ENCODE measurements at regions not wholly inside any gene's neighbourhood (a gene's known extent, or its start where the extent isn't known, plus 50 kb on each side); places are given as distances from the start of the nearest gene placed in this dataset.
"Not testable (repeated sequence)": the region's sequence is repeated elsewhere in the genome, so short reads cannot be mapped to it uniquely, and the experiment has no call there.

- no peak for DNase-seq
These were observed 484.0 kb upstream of the MAP2 start for GRCh38 chr2:208939852-208940251.

DNA sequence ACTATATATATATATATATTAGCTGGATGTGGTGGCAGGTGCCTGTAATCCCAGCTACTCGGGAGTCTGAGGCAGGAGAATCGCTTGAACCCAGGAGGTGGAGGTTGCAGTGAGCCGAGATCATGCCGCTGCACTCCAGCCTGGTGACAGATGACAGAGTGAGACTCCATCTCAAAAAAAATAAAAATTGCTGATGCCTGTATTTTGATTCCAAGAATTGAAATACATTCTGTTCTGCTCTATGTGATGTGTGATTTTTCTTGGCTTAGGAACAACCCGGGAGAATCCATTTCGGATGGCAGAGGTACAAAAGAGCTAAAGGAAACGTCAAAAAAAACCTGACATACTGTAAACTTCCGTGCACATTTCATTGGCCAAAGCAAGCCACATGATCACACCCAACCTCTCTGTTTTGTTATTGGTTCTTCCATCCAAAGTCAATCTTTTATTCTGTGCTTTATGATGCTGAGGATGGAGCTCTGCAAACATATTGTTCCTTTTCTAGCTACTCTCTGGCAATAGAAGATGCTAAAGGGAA is 478.1 kb upstream of the MAP2 start:
- DNase-seq: no peak

DNA sequence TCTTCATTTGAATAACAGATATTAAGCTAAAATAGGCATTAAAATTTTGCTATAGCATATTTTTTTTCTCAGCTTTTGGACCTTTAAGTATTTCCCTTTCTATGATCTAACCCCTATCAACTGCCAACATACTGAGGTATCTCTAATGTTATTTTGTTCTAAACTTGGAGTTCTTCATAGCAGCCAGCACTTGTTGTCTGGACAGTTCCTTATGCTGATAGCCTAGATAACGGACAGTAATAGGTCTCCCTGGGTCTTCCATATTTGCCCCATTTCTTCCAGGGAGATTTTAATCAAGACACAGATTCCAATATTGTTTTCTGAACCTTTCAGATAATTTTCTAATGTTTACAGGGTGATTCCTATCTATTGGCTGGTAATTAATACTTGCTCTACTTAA is 475.8 kb upstream of the MAP2 start:
- no peak for DNase-seq

DNA sequence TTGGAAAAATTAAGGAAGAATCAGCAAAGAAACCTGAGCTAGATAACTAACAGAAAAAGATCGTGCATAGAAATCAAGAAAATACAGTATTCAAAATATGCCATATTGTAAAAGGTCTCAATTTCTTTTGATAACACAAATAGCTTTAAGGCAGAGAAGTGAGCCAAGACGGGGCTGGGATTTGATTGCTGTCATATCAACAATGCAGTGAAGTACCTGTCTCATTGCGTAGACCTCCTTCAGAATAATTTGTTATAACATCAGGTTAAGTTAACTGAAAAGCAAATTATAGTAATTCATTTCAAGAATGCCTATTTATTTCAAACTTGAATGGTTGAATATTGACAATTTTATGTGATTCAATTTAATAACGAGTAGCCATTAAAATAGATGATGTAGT is 453.8 kb upstream of the MAP2 start:
- no peak for DNase-seq

DNA sequence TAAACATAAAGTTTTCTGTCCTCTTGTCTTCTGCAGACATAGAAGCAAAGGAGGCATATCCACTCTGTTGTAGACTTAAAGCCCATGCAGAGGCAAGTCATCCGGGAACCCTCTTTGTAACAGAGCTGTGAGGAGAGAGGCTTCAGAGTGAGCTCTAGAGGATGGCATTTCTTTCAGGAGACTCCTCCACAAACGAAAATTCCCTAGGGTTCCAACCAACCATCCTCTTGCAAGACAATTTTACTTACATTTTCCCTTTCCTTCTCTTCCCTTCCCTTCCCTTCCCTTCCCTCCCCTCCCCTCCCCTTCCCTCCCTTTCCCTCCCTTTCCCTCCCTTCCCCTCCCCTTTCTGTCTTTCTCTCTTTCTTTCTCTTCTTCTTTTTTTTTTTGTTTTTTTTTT is 446.3 kb upstream of the MAP2 start:
- no peak for DNase-seq

DNA sequence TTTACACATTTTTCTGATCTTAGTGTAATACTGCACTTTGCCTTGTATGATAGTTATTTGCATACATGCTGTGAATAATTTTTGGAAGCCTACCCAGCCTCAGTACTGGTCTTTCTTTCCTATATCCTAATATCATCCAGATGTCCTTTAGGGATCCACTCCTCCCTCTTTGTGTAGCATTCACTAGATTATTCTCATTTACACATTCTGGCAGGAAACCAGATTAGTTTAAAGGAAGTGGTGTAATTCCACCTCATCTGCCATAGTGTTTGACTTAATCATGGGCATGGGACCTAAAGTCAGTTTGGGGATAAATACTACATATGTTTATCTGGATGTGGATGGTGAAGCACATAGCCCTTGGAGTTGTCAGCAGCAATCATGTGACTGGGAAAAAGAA is 444.9 kb upstream of the MAP2 start:
- DNase-seq: no peak

- DNase-seq: no peak
These were observed 443.5 kb upstream of the MAP2 start for GRCh38 chr2:208980321-208980720.

DNA sequence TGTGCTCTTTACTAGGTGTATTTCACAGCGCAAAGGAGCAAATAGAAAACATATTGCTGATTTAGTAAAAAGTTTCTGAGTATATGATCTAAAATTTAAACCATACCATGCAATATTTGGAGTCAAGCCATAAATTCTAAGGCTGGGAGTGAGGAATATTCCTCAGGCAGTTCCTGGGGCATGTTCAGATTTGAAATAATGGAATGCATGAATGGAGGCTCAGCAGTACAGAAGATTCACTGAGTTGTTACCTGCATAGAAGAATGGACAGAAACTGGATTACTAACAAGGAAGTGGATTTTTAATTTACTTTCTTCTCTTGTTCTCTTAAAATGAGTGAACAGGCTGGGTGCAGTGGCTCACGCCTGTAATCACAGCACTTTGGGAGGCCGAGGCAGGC is 441.0 kb upstream of the MAP2 start:
- DNase-seq: no peak

- DNase-seq: no peak
These were observed 440.4 kb upstream of the MAP2 start for GRCh38 chr2:208983486-208983885.

DNA sequence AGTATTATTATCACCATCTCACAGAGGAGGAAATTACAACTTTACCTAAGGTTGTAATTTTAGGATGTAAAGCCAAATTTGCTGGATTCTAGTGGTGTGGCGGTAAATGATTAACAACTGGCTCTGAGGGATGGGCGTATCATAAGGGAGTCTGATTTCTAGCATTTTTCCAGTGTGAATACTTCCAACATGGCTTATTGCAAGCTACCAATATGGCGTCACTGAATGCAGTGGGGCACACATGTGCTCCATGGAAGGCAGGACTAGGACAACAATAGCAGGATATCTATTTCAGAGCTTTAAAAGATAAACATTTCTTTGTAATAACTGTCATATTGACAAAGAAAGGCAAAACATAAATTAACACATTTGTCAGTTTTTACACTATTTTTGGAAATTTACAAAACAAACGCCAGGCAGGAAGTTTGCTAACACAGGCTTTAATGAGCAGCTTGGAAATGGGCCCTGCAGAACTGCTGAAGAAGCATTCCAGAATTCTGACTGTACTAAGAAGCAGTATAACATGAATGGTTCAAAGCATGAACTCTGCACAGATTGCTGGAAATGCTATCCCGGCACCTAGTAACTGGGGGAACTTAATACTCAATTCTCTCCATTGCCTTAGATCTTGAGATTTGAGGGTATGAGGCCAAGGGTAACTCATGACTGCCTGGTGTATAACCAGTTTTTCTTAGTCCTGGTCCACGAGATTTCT is 439.3 kb upstream of the MAP2 start:
- DNase-seq: no peak

GRCh38 chr2:208985644-208986043 is 438.2 kb upstream of the MAP2 start:
- DNase-seq: no peak

GRCh38 chr2:208990716-208991115 is 433.1 kb upstream of the MAP2 start:
- DNase-seq: no peak

GRCh38 chr2:208999911-209000310 is 423.9 kb upstream of the MAP2 start:
- DNase-seq: no peak

DNA sequence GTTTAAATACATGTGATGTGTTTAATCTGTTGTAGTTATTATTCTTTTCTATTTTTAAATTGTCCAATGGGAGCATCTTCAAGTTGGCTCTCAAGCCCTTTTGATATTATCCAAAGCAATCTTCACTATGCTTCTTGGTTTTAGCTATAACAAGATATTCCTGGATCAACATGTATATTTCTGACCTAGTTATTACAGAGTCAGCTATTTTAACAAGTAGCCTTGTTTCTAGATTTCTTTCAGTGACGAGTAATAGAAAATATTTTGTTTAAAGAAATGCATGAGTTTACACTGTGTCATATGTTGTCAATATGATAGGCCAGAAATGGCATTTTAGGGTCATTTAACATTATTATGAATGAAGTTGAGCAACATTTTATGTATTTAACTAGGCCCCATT is 421.8 kb upstream of the MAP2 start:
- DNase-seq: no peak

- DNase-seq: no peak
These were observed 418.5 kb upstream of the MAP2 start for GRCh38 chr2:209005371-209005770.

GRCh38 chr2:209008636-209009287 is 415.1 kb upstream of the MAP2 start:
- DNase-seq: no peak

- DNase-seq: not testable (repeated sequence)
These were observed 405.2 kb upstream of the MAP2 start for GRCh38 chr2:209018633-209019032.

DNA sequence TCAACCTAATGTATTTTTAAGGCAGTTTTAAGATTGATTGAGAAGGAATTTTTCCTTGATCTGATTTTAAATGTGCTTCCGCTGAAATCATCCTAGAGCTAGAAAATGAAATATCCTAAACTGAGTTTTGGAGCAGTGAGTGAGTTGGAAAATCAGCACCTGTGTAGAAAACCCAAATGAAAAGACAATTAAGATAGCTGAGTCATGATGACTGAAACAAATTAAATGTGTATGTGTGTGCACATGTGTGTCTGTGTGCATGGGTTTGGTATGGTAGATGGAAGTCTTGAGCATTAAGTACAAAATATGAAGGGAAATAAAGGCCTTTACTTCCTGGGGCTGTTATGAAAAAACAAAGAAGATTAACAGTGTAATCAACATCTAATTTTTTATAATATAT is 394.6 kb upstream of the MAP2 start:
- no peak for DNase-seq

DNA sequence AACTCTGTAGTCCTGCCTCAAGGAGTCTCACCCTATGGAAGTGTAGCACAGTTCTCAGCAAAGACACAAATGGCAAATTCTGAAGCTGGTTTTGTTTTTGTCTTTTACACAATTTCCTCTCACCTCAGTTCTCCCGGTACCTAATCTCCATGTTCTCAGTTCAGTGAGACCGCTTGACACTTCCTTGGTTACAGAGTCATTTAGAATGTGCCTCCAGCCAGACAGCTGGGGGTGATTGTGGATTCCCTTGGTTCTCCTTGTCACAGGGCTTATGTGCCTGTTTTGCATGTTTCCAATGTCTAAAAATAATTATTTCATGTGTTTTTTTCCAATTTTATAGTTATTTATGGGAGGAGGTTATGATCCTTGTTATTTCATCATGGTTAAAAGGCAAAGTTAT is 379.5 kb upstream of the MAP2 start:
- no peak for DNase-seq

DNA sequence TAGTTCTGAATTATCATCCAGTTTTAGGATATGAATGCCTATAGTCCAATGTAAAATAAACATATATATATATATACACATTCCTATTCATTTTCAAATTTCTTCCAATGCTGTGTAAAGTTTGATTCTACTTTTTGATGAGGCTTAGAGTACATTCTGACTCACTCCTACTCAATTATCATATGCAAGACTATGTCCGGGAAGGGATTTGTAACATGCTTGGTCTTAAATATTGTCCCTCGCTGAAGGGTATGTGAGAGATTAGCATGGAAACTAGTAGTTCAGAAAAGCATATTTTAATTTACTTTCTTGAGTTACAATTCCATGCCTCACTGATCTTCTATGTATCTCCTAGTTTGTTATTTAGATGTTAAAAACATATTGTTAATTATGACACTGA is 377.7 kb upstream of the MAP2 start:
- DNase-seq: no peak

- no peak for DNase-seq
These were observed 374.2 kb upstream of the MAP2 start for GRCh38 chr2:209049608-209050007.

DNA sequence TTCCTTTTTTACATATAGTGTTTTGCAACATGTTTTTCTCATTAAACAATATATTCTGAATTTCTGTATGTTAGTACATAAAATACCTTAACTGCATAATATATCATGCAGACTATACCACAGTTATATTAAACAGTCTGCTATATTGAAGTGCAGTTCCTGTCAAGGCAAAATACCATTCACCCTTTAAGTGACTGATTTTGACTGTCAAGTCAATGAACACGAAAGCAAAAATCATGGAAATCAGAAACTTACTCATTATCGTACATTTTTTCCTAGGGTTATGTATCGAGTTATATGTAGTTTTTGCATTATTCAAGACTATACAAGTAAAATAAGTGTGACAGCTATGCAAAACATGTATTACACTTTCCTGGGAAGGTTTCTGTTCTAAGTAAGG is 361.6 kb upstream of the MAP2 start:
- DNase-seq: no peak

- no peak for DNase-seq
These were observed 353.6 kb upstream of the MAP2 start for GRCh38 chr2:209070262-209070661.

DNA sequence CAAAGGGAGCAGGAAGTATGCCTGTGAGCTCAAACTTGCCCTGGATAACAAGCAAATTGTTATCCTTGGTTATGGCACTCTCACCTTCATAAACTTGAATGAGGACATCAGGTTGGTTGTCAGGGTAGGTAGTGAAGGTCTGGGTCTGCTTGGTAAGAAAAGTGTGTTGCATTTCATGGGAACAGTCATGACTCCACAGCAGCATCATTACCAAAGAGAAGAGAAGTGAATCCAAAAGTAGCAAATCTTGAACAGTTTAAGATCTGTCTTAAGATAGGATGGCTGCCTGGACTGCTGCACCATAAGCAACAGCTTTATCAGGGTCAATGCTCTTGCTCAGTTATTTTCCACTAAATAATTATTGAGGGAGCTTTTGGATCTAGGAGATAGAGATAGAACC is 350.7 kb upstream of the MAP2 start:
- no peak for DNase-seq

GRCh38 chr2:209074711-209075110 is 349.1 kb upstream of the MAP2 start:
- DNase-seq: no peak

All from NCI-H2107 (cell line).